B cell (primary cell): ENCODE measurements at regions not wholly inside any gene's neighbourhood (a gene's known extent, or its start where the extent isn't known, plus 50 kb on each side); places are given as distances from the start of the nearest gene placed in this dataset.
"Not testable (repeated sequence)": the region's sequence is repeated elsewhere in the genome, so short reads cannot be mapped to it uniquely, and the experiment has no call there.

Source experiments
- ATAC-seq: fragments of 200-7000 bp; cut with Tn5 transposase; one replicate; pipeline ENCODE4 v1.10.0; 2021; ENCODE audit warnings: low read depth, mild to moderate bottlenecking, moderate number of reproducible peaks, moderate library complexity
- CTCF ChIA-PET: fragments of 350-600 bp; sonication (Branson Sonifier 250); formaldehyde crosslinking; loops from one replicate; lab custom pipeline; 2021; ENCODE audit warnings: antibody characterized with exemption, inconsistent platforms; lab: Charles Lee
- POLR2A ChIA-PET: fragments of 350-600 bp; sonication (Branson Sonifier 250); formaldehyde crosslinking; loops from one replicate; lab custom pipeline; 2021; ENCODE audit warnings: antibody characterized with exemption; lab: Charles Lee
- DNase-seq: peaks from one replicate; pipeline ENCODE4 v3.0.0; 2013
- H2AFZ ChIP-seq: 2 replicates; pipeline ENCODE4 v1.6.1; 2012; ENCODE audit warnings: mild to moderate bottlenecking, low read depth, low read length; ENCODE audit not compliant: insufficient read depth, poor library complexity, severe bottlenecking
- H3K27ac ChIP-seq, 2 donors: 1 replicate in 1 of 2; 2 replicates in 1 of 2; pipeline ENCODE4 v1.5.1; 2012 to 2013; ENCODE audit warnings: low read length in 2 of 2, mild to moderate bottlenecking in 2 of 2, moderate library complexity in 1 of 2
- H3K27me3 ChIP-seq, 4 experiments: fragments of 200-600 bp in 1 of 4; sonication (generic) in 1 of 4; replicated peaks in 1 of 4; 1 replicate in 2 of 4; 2 replicates in 2 of 4; pipeline versions ENCODE4 v1.6.1 to v1.7.0; 2013 to 2016; ENCODE audit warnings: low read length in 3 of 4, mild to moderate bottlenecking in 2 of 4, mixed read lengths in 1 of 4, moderate library complexity in 1 of 4; ENCODE audit not compliant: insufficient read depth in 4 of 4, control insufficient read depth in 3 of 4; ENCODE audit errors: control extremely low read depth in 1 of 4
- H3K36me3 ChIP-seq, 2 experiments: replicated peaks in 1 of 2; 1 replicate in 1 of 2; 2 replicates in 1 of 2; pipeline versions ENCODE4 v1.6.1 to v1.7.1; 2013; ENCODE audit warnings: low read length in 1 of 2; ENCODE audit not compliant: insufficient read depth in 2 of 2, control insufficient read depth in 1 of 2; ENCODE audit errors: control extremely low read depth in 1 of 2, extremely low read depth in 1 of 2
- H3K4me1 ChIP-seq, 2 donors: fragments of 200-600 bp in 1 of 2; sonication (generic) in 1 of 2; 1 replicate in 1 of 2; 2 replicates in 1 of 2; pipeline versions ENCODE4 v1.5.1 to v1.6.1; 2013 to 2017; ENCODE audit warnings: low read length in 2 of 2; ENCODE audit not compliant: control insufficient read depth in 2 of 2, insufficient read depth in 2 of 2
- H3K4me2 ChIP-seq: replicated peaks from 2 replicates; pipeline ENCODE3; 2012; ENCODE audit warnings: mild to moderate bottlenecking, low read depth, low read length; ENCODE audit not compliant: poor library complexity, severe bottlenecking
- H3K4me3 ChIP-seq, 5 experiments: fragments of 200-600 bp in 1 of 5; sonication (generic) in 1 of 5; 1 replicate in 3 of 5; 2 replicates in 2 of 5; pipeline versions ENCODE4 v1.5.1 to v1.7.0; 2011 to 2016; ENCODE audit warnings: low read length in 4 of 5, mild to moderate bottlenecking in 4 of 5, low read depth in 2 of 5, control low read depth in 1 of 5, moderate library complexity in 1 of 5; ENCODE audit not compliant: insufficient read depth in 1 of 5; ENCODE audit errors: control extremely low read depth in 1 of 5, extremely low read depth in 1 of 5
- H3K79me2 ChIP-seq: fragments of 200-600 bp; sonication (generic); one replicate; pipeline ENCODE4 v1.6.0; 2016; ENCODE audit warnings: low read length; ENCODE audit not compliant: control insufficient read depth, insufficient read depth
- H3K9ac ChIP-seq: fragments of 200-600 bp; sonication (generic); 2 replicates; pipeline ENCODE4 v1.6.1; 2017; ENCODE audit warnings: mild to moderate bottlenecking, low read length, moderate library complexity
- H3K9me3 ChIP-seq, 3 donors: one replicate each; pipeline versions ENCODE4 v1.6.1 to v1.7.1; 2013; ENCODE audit warnings: low read length in 2 of 3; ENCODE audit not compliant: control insufficient read depth in 2 of 3, insufficient read depth in 1 of 3; ENCODE audit errors: control extremely low read depth in 1 of 3
- H4K20me1 ChIP-seq: 2 replicates; pipeline ENCODE4 v1.6.0; 2012; ENCODE audit warnings: mild to moderate bottlenecking, low read length; ENCODE audit not compliant: insufficient read depth, control insufficient read depth, poor library complexity, severe bottlenecking
- H3K27ac Mint-ChIP-seq: one replicate; pipeline ENCODE4 v1.8.0; 2021; ENCODE audit warnings: mixed read lengths
- H3K27me3 Mint-ChIP-seq: one replicate; pipeline ENCODE4 v1.8.0; 2021; ENCODE audit warnings: mixed read lengths
- H3K4me1 Mint-ChIP-seq: one replicate; pipeline ENCODE4 v1.8.0; 2021; ENCODE audit warnings: mixed read lengths
- H3K4me3 Mint-ChIP-seq: one replicate; pipeline ENCODE4 v1.8.0; 2021; ENCODE audit warnings: mixed read lengths
- H3K9me3 Mint-ChIP-seq: one replicate; pipeline ENCODE4 v1.8.0; 2022; ENCODE audit warnings: mixed read lengths; ENCODE audit not compliant: insufficient read depth
- EZH2 ChIP-seq: IDR thresholded peaks from 2 replicates; pipeline ENCODE4 v1.6.1; 2012; ENCODE audit warnings: borderline replicate concordance, low read depth, mild to moderate bottlenecking, moderate library complexity, low read length; ENCODE audit not compliant: insufficient read depth, poor library complexity, severe bottlenecking
- WGBS: methylation state at CpG from one replicate; pipeline ENCODE4 v1.1.5; 2013; ENCODE audit warnings: missing lambda C conversion rate; ENCODE audit not compliant: insufficient coverage; 5-methylcytosine and 5-hydroxymethylcytosine counted together
- intact Hi-C: fragments of 100-400 bp; cut with micrococcal nuclease; formaldehyde crosslinking; loops from one replicate; pipeline ENCODE4 v1.10.0; 2022
- TF ChIP-seq, protein P1 (sequence below): fragments of 200-600 bp; IDR thresholded peaks from one replicate; pipeline ENCODE4 v1.8.0; 2022; ENCODE audit warnings: antibody characterized with exemption, mild to moderate bottlenecking

DNA sequence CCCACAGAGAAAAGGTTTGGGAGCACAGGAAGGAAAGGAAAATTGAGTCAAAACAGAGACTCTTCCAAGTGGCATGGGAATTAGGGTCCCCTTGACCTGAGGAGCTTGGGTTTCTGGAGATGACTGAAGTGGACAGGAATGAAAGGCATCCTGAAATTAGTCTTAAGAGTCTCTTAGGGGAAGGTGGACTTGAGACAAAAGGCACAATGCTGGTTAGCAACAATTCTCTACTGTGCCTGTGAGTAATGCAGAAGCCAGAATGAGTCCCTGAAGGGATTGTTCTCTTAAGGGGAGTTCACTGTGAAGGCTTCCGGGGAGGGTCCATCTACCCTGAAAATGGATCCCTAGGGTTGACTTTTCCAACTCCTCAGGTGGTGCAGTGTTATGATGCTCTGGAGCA, 58.4 kb upstream of the FOXE1 start:
- Histone ChIP-seq H3K36me3 (no peaks in the 10 kb centered on the region), H3K9ac (no peak overlapping the region), H2AFZ (no peak overlapping the region), H4K20me1 (no peaks in the 10 kb centered on the region), H3K4me3 (no peak overlapping the region), H3K4me1 (no peaks in the 10 kb centered on the region), H3K27me3 (peaks cover 0 to 4% (median 2%) of the 10 kb centered on the region in 4 experiments), H3K79me2 (no peaks in the 10 kb centered on the region), H3K27ac (no peak overlapping the region), H3K9me3 (peaks cover 0 to 3% (median 0%) of the 10 kb centered on the region in 3 donors), H3K4me2 (no peak overlapping the region)
- TF ChIP-seq EZH2, result no peak
- TF ChIP-seq, protein P1, sequence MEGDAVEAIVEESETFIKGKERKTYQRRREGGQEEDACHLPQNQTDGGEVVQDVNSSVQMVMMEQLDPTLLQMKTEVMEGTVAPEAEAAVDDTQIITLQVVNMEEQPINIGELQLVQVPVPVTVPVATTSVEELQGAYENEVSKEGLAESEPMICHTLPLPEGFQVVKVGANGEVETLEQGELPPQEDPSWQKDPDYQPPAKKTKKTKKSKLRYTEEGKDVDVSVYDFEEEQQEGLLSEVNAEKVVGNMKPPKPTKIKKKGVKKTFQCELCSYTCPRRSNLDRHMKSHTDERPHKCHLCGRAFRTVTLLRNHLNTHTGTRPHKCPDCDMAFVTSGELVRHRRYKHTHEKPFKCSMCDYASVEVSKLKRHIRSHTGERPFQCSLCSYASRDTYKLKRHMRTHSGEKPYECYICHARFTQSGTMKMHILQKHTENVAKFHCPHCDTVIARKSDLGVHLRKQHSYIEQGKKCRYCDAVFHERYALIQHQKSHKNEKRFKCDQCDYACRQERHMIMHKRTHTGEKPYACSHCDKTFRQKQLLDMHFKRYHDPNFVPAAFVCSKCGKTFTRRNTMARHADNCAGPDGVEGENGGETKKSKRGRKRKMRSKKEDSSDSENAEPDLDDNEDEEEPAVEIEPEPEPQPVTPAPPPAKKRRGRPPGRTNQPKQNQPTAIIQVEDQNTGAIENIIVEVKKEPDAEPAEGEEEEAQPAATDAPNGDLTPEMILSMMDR, result no peak
- WGBS, result 100% methylated on average over 1 of the region's 1 CpG
- Mint-ChIP-seq H3K4me1 (no peaks in the 10 kb centered on the region), H3K4me3 (no peak overlapping the region), H3K27ac (no peak overlapping the region), H3K9me3 (no peaks in the 10 kb centered on the region), H3K27me3 (no peaks in the 10 kb centered on the region)
- ATAC-seq (no peak), DNase-seq (no peak)
- POLR2A ChIA-PET, result no interaction called here
- CTCF ChIA-PET, result no interaction called here
- intact Hi-C loops, result no loop called here

DNA sequence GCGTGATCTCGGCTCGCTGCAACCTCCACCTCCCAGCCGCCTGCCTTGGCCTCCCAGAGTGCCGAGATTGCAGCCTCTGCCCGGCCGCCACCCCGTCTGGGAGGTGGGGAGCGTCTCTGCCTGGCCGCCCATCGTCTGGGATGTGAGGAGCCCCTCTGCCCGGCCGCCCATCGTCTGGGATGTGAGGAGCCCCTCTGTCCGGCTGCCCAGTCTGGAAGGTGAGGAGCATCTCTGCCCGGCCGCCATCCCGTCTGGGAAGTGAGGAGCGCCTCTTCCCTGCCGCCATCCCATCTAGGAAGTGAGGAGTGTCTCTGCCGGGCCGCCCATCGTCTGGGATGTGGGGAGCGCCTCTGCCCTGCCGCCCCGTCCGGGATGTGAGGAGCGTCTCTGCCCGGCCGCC, 56.9 kb upstream of the FOXE1 start:
- H3K79me2 ChIP-seq, ATAC-seq, H3K4me1 Mint-ChIP-seq, H3K4me2 ChIP-seq, H3K27me3 Mint-ChIP-seq, H3K4me3 ChIP-seq, H4K20me1 ChIP-seq, H3K27ac ChIP-seq, H3K36me3 ChIP-seq, H3K4me1 ChIP-seq, H3K27me3 ChIP-seq, H3K27ac Mint-ChIP-seq, CTCF ChIA-PET, H3K9me3 ChIP-seq, DNase-seq, H3K9me3 Mint-ChIP-seq, intact Hi-C loops, POLR2A ChIA-PET, H3K4me3 Mint-ChIP-seq, H3K9ac ChIP-seq, H2AFZ ChIP-seq: not testable (repeated sequence)
- WGBS, result 98% methylated on average over 7 of the region's 30 CpGs
